Mucosa of descending colon (tissue), 3 donors: ENCODE measurements at regions not wholly inside any gene's neighbourhood (a gene's known extent, or its start where the extent isn't known, plus 50 kb on each side); places are given as distances from the start of the nearest gene placed in this dataset.

Experiments
- ATAC-seq: fragments of 200-7000 bp; cut with Tn5 transposase; one replicate; pipeline ENCODE4 v1.9.1; 2020; ENCODE audit warnings: mild to moderate bottlenecking, moderate library complexity
- DNase-seq, 3 donors: peaks; one replicate each; pipeline ENCODE4 v3.0.0-alpha.2; 2020
- H3K36me3 ChIP-seq: fragments of 200-600 bp; one replicate; pipeline ENCODE4 v1.8.0; 2021; ENCODE audit warnings: low read depth, mild to moderate bottlenecking
- H3K4me1 ChIP-seq: fragments of 200-600 bp; one replicate; pipeline ENCODE4 v1.8.0; 2021; ENCODE audit warnings: low read depth, mild to moderate bottlenecking
- H3K4me3 ChIP-seq: fragments of 200-600 bp; one replicate; pipeline ENCODE4 v1.8.0; 2021; ENCODE audit warnings: mild to moderate bottlenecking
- H3K9me3 ChIP-seq: fragments of 200-600 bp; one replicate; pipeline ENCODE4 v1.8.0; 2021; ENCODE audit warnings: mild to moderate bottlenecking
- intact Hi-C, 2 donors: fragments of 100-400 bp; cut with DNase I in 1 of 2; cut with micrococcal nuclease in 1 of 2; formaldehyde crosslinking; loops; one replicate each; pipeline versions ENCODE4 v1.11.0 to v1.11.1; 2022; cut with DNase I, micrococcal nuclease
- TF ChIP-seq, protein P1 (sequence below): fragments of 200-600 bp; IDR thresholded peaks from one replicate; pipeline ENCODE4 v1.8.0; 2022; ENCODE audit warnings: antibody characterized with exemption, mild to moderate bottlenecking
- donor health status: DM: no; HTN: no; CAD: no; lungs with moderate emphysema.
- donor health status: DM: no; HTN: no; CAD: no.
- donor health status: DM: no; HTN: yes; CAD: no.

DNA sequence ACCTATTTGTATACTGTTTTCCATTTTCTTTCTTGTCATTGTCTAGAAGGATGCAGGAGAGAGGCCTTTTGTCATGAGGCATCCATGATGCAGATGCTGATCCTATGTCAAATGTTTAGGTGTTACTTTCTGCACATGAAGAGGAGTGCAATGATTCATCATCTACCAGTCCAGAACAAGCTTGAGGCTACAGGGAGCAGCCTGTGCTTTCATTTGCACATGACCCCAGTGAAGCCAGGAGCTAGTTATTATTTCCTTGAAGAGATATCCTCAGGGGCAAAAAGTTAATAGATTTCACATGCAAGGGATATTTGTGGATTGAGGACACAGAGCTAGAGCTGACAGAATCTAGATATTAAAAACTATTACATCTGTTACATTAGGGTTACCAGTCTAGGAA, 204.4 kb upstream of the TGFBR2 start:
- Histone ChIP-seq H3K4me3 (no peak overlapping the region), H3K9me3 (no peaks in the 10 kb centered on the region), H3K36me3 (no peaks in the 10 kb centered on the region), H3K4me1 (no peaks in the 10 kb centered on the region)
- TF ChIP-seq, protein P1, sequence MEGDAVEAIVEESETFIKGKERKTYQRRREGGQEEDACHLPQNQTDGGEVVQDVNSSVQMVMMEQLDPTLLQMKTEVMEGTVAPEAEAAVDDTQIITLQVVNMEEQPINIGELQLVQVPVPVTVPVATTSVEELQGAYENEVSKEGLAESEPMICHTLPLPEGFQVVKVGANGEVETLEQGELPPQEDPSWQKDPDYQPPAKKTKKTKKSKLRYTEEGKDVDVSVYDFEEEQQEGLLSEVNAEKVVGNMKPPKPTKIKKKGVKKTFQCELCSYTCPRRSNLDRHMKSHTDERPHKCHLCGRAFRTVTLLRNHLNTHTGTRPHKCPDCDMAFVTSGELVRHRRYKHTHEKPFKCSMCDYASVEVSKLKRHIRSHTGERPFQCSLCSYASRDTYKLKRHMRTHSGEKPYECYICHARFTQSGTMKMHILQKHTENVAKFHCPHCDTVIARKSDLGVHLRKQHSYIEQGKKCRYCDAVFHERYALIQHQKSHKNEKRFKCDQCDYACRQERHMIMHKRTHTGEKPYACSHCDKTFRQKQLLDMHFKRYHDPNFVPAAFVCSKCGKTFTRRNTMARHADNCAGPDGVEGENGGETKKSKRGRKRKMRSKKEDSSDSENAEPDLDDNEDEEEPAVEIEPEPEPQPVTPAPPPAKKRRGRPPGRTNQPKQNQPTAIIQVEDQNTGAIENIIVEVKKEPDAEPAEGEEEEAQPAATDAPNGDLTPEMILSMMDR: no peak
- intact Hi-C loops: no loop called here
- DNase-seq: no peak
- no peak for ATAC-seq

DNA sequence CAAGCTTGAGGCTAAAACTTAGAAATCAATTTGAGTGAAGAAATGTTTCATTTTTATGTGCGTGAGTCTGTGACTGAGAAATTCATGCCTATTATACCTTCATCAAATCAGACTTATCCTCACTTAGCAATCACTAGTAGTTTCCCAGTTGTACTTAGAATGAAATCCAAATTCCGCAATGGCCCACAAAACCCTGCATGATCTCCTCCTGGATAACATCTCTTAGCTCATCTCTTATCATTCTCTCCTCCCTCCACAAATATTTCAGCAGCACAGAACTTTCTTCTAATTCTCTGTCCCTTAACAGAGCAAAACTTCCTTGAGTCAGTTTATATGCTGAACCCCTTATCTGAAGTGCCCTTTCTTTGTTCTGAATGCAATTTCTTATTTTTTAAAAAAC, 198.8 kb upstream of the TGFBR2 start:
- ATAC-seq (no peak), DNase-seq (no peak)
- no peaks in the 10 kb centered on the region for H3K9me3 ChIP-seq
- TF ChIP-seq, protein P1: no peak
- no peaks in the 10 kb centered on the region for H3K4me1 ChIP-seq
- no peaks in the 10 kb centered on the region for H3K36me3 ChIP-seq
- no peak overlapping the region for H3K4me3 ChIP-seq
- intact Hi-C loops: no loop called here

DNA sequence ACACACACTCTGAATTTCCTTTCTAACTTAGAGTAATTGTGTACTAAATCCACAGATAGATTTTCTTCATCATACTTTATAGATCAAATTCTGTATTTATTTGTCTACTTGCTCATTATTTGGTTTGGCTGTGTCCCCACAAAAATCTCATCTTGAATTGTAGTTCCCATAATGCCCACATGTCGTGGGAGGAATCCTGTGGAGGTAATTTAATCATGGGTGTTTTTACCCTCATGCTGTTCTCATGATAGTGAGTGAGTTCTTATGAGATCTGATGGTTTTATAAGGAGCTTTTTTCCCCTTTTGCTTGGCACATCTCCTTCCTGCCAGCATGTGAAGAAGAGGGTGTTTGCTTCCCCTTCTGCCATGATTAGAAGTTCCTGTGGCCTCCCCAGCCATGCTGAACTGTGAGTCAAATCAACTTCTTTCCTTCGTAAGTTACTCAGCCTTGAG, 198.3 kb upstream of the TGFBR2 start:
- DNase-seq (no peak), ATAC-seq (no peak)
- no peaks in the 10 kb centered on the region for H3K9me3 ChIP-seq
- intact Hi-C loops: no loop called here
- no peaks in the 10 kb centered on the region for H3K36me3 ChIP-seq
- H3K4me1 ChIP-seq: no peaks in the 10 kb centered on the region
- H3K4me3 ChIP-seq: no peak overlapping the region
- TF ChIP-seq, protein P1: no peak

DNA sequence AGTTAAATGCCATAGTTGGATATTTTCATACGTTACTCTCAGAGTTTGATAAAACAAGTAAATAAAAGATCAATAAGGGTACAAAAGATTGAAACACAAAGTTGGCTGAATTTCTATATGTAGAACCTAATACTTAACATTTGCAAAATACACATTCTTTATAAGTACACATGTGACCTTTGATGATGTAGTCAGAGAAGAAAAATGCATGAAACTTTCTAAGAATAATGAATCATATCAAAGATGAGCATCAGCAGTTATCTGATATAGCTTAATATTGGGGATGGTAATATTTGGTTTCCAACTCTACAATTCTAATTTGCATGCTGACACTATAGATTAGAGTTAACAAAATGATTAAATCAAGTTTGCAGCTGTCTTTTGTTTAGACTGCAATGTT, 188.0 kb upstream of the TGFBR2 start:
- Histone ChIP-seq H3K4me3 (no peak overlapping the region), H3K36me3 (no peaks in the 10 kb centered on the region), H3K4me1 (no peaks in the 10 kb centered on the region), H3K9me3 (no peaks in the 10 kb centered on the region)
- TF ChIP-seq, protein P1: no peak
- ATAC-seq (no peak), DNase-seq (no peak)
- intact Hi-C loops: no loop called here

DNA sequence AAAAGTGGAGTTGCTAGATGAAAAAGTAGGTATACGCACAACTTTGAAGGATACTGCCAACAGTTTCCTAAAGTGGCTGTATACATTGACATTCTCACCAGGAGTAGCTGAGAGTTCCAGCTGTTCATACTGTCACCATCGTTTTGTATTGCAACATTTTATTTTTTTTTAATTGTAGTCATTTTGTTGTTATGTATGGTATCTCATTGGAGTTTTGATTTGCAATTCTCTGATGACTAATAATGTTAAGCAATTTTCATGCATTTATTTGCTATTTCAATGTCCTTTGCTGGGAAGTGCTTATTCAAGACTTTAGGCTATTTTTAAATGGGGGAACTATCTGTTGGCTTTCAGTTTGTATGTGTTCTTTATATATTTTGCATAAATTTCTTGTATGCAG, 185.1 kb upstream of the TGFBR2 start:
- intact Hi-C loops: no loop called here

More for the DNA sequence above, 185.1 kb upstream of the TGFBR2 start:
- TF ChIP-seq, protein P1: no peak
- H3K4me1 ChIP-seq: no peaks in the 10 kb centered on the region
- no peak overlapping the region for H3K4me3 ChIP-seq
- no peaks in the 10 kb centered on the region for H3K36me3 ChIP-seq
- ATAC-seq (no peak), DNase-seq (no peak)
- H3K9me3 ChIP-seq: no peaks in the 10 kb centered on the region
